Uterus (tissue), 3 donors: ENCODE measurements at regions not wholly inside any gene's neighbourhood (a gene's known extent, or its start where the extent isn't known, plus 50 kb on each side); places are given as distances from the start of the nearest gene placed in this dataset.

ENCODE experiments used
- DNase-seq, 2 donors: peaks; one replicate each; pipeline ENCODE4 v3.0.0-alpha.2; 2019 to 2020
- H3K27ac ChIP-seq, 2 donors: fragments of 200-600 bp; sonication (generic); 1 replicate in 1 of 2; 2 replicates in 1 of 2; pipeline ENCODE4 v1.5.1; 2016 to 2018
- H3K27me3 ChIP-seq, 2 donors: fragments of 200-600 bp; sonication (generic); one replicate each; pipeline ENCODE4 v1.5.1; 2018 to 2019; ENCODE audit warnings: control low read depth in 1 of 2
- H3K36me3 ChIP-seq, 2 donors: fragments of 200-600 bp; sonication (generic); one replicate each; pipeline ENCODE4 v1.5.1; 2019; ENCODE audit warnings: control low read depth in 1 of 2
- H3K4me1 ChIP-seq, 2 donors: fragments of 200-600 bp; sonication (generic); one replicate each; pipeline ENCODE4 v1.5.1; 2018 to 2019; ENCODE audit warnings: control low read depth in 1 of 2
- H3K4me3 ChIP-seq, 2 donors: fragments of 200-600 bp; sonication (generic); 1 replicate in 1 of 2; 2 replicates in 1 of 2; pipeline ENCODE4 v1.5.1; 2018 to 2019; ENCODE audit warnings: mild to moderate bottlenecking in 1 of 2
- H3K9me3 ChIP-seq, 2 donors: fragments of 200-600 bp; sonication (generic); one replicate each; pipeline ENCODE4 v1.5.1; 2019; ENCODE audit warnings: control low read depth in 1 of 2
- POLR2A ChIP-seq, 2 donors: fragments of 450-650 bp; IDR thresholded peaks; one replicate each; pipeline ENCODE4 v1.6.1; 2016; ENCODE audit warnings: antibody characterized with exemption in 2 of 2, mild to moderate bottlenecking in 1 of 2, moderate library complexity in 1 of 2
- intact Hi-C: fragments of 100-400 bp; cut with DNase I; formaldehyde crosslinking; loops from one replicate; pipeline ENCODE4 v1.15.1; 2023; ENCODE audit warnings: low total_unique reads
- TF ChIP-seq, protein P1 (sequence below), 4 experiments: fragments of 200-600 bp in 2 of 4; fragments of 450-650 bp in 2 of 4; sonication (generic) in 2 of 4; IDR thresholded peaks; one replicate each; pipeline ENCODE4 v1.5.1; 2016 to 2019; ENCODE audit warnings: antibody characterized with exemption in 4 of 4, mild to moderate bottlenecking in 2 of 4, moderate library complexity in 1 of 4
- donor health status: DM: yes; HTN: yes; CAD: no.

DNA sequence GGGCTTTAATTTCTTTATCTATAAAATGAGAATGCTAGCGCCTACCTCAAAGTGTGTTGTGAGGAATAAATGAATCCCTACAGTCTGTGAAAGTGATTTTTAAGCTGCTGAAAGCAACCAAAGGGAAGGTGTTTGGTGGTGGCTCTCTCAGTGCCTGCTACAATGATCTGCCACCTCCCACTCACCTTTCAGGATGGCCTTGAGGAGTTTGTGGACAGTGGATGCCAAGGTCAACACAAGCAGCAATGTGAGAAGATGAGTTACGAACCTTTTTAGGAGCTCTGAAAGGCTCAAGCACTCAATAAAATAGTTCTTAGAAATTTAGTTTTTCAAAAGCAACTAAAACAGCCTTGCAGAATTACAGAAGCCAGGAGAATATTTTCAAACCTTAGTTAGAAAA, 176.6 kb upstream of the DPT start:
- H3K36me3 ChIP-seq, result no peaks in the 10 kb centered on the region
- no peaks in the 10 kb centered on the region for H3K27me3 ChIP-seq
- intact Hi-C loops, result no loop called here
- DNase-seq, result no peak
- no peak for TF ChIP-seq POLR2A (IDR thresholded peaks at IDR 0.05)
- TF ChIP-seq, protein P1, sequence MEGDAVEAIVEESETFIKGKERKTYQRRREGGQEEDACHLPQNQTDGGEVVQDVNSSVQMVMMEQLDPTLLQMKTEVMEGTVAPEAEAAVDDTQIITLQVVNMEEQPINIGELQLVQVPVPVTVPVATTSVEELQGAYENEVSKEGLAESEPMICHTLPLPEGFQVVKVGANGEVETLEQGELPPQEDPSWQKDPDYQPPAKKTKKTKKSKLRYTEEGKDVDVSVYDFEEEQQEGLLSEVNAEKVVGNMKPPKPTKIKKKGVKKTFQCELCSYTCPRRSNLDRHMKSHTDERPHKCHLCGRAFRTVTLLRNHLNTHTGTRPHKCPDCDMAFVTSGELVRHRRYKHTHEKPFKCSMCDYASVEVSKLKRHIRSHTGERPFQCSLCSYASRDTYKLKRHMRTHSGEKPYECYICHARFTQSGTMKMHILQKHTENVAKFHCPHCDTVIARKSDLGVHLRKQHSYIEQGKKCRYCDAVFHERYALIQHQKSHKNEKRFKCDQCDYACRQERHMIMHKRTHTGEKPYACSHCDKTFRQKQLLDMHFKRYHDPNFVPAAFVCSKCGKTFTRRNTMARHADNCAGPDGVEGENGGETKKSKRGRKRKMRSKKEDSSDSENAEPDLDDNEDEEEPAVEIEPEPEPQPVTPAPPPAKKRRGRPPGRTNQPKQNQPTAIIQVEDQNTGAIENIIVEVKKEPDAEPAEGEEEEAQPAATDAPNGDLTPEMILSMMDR (IDR thresholded peaks at IDR 0.05), result no peak
- no peak overlapping the region for H3K4me3 ChIP-seq
- no peaks in the 10 kb centered on the region for H3K9me3 ChIP-seq
- H3K4me1 ChIP-seq, result no peaks in the 10 kb centered on the region
- no peak overlapping the region for H3K27ac ChIP-seq

- no peaks in the 10 kb centered on the region for H3K9me3 ChIP-seq
- no peak overlapping the region for H3K4me3 ChIP-seq
- H3K27ac ChIP-seq, result no peak overlapping the region
- no peak for TF ChIP-seq POLR2A (IDR thresholded peaks at IDR 0.05)
- TF ChIP-seq, protein P1 (IDR thresholded peaks at IDR 0.05), result no peak
- intact Hi-C loops, result no loop called here
- H3K27me3 ChIP-seq, result no peaks in the 10 kb centered on the region
- no peaks in the 10 kb centered on the region for H3K36me3 ChIP-seq
- H3K4me1 ChIP-seq, result no peaks in the 10 kb centered on the region
- no peak for DNase-seq
These were observed 177.4 kb upstream of the DPT start for GRCh38 chr1:168906367-168906766.

- no peaks in the 10 kb centered on the region for H3K36me3 ChIP-seq
- intact Hi-C loops, result no loop called here
- DNase-seq, result no peak
- H3K27ac ChIP-seq, result no peak overlapping the region
- H3K27me3 ChIP-seq, result no peaks in the 10 kb centered on the region
- no peak overlapping the region for H3K4me3 ChIP-seq
- TF ChIP-seq POLR2A (IDR thresholded peaks at IDR 0.05), result no peak
- TF ChIP-seq, protein P1 (IDR thresholded peaks at IDR 0.05), result no peak
- H3K4me1 ChIP-seq, result no peaks in the 10 kb centered on the region
- no peaks in the 10 kb centered on the region for H3K9me3 ChIP-seq
These were observed 178.0 kb upstream of the DPT start for GRCh38 chr1:168907053-168907452.

- Histone ChIP-seq H3K27me3 (no peaks in the 10 kb centered on the region), H3K36me3 (no peaks in the 10 kb centered on the region), H3K27ac (no peak overlapping the region), H3K4me1 (no peaks in the 10 kb centered on the region), H3K9me3 (no peaks in the 10 kb centered on the region), H3K4me3 (no peak overlapping the region)
- intact Hi-C loops, result no loop called here
- TF ChIP-seq, protein P1 (IDR thresholded peaks at IDR 0.05), result no peak
- TF ChIP-seq POLR2A (IDR thresholded peaks at IDR 0.05), result no peak
- no peak for DNase-seq
These were observed 178.9 kb upstream of the DPT start for GRCh38 chr1:168907786-168908348.

DNA sequence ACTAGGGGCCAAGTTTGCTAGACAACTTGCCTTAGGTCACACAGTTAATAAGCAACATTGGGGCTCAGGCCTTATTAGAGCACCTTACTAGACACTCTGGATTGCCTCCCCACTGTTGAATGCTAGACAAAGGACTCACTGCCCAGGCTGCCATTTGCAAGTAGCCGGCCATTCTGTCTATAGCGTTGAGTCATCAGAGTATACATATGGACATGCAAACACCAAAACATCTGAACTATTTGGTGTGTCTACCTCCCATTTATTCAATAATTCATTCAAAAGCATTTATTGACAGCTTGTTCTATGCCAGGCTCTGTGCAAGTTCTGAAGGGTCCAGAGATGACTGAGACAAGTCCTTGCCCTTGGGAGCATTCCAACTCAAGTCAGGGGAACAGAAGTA, 181.4 kb upstream of the DPT start:
- H3K9me3 ChIP-seq, result no peaks in the 10 kb centered on the region
- TF ChIP-seq, protein P1 (IDR thresholded peaks at IDR 0.05), result no peak
- TF ChIP-seq POLR2A (IDR thresholded peaks at IDR 0.05), result no peak
- DNase-seq, result no peak
- intact Hi-C loops, result no loop called here
- H3K27ac ChIP-seq, result no peak overlapping the region
- no peaks in the 10 kb centered on the region for H3K27me3 ChIP-seq
- no peaks in the 10 kb centered on the region for H3K36me3 ChIP-seq
- no peak overlapping the region for H3K4me3 ChIP-seq
- no peaks in the 10 kb centered on the region for H3K4me1 ChIP-seq
